Fibroblast of lung (primary cell): ENCODE measurements at regions not wholly inside any gene's neighbourhood (a gene's known extent, or its start where the extent isn't known, plus 50 kb on each side); places are given as distances from the start of the nearest gene placed in this dataset.
"Not testable (repeated sequence)": the region's sequence is repeated elsewhere in the genome, so short reads cannot be mapped to it uniquely, and the experiment has no call there.

ENCODE experiments used
- DNase-seq, 2 donors: peaks; one replicate each; pipeline versions ENCODE4 v3.0.0 to v3.0.0-alpha.2; 2010; ENCODE audit warnings: low read depth in 2 of 2
- H2AFZ ChIP-seq: 2 replicates; pipeline ENCODE4 v1.5.1; 2012; ENCODE audit warnings: low read length, control low read depth, inconsistent platforms
- H3K27ac ChIP-seq: 2 replicates; pipeline ENCODE4 v1.5.1; 2011; ENCODE audit warnings: low read length, control low read depth; ENCODE audit not compliant: insufficient read depth
- H3K27me3 ChIP-seq: 2 replicates; pipeline ENCODE4 v1.5.1; 2011; ENCODE audit warnings: mild to moderate bottlenecking, low read length; ENCODE audit not compliant: control insufficient read depth, insufficient read depth
- H3K36me3 ChIP-seq: 2 replicates; pipeline ENCODE4 v1.5.1; 2011; ENCODE audit warnings: low read length; ENCODE audit not compliant: control insufficient read depth, insufficient read depth
- H3K4me1 ChIP-seq: 2 replicates; pipeline ENCODE4 v1.5.1; 2011; ENCODE audit warnings: low read length; ENCODE audit not compliant: control insufficient read depth, insufficient read depth; ENCODE audit errors: extremely low read depth
- H3K4me2 ChIP-seq: 2 replicates; pipeline ENCODE4 v1.5.1; 2011; ENCODE audit warnings: low read length, control low read depth; ENCODE audit not compliant: insufficient read depth; ENCODE audit errors: extremely low read depth
- H3K4me3 ChIP-seq, 4 experiments: fragments of 200-600 bp in 1 of 4; sonication (generic) in 1 of 4; replicated peaks in 1 of 4; 2 replicates each; pipeline ENCODE4 v1.5.1; 2011 to 2016; ENCODE audit warnings: low read length in 4 of 4, low read depth in 3 of 4, mild to moderate bottlenecking in 3 of 4, control low read depth in 2 of 4, inconsistent platforms in 1 of 4, mixed read lengths in 1 of 4; ENCODE audit not compliant: insufficient read depth in 1 of 4; ENCODE audit errors: control extremely low read depth in 1 of 4
- H3K79me2 ChIP-seq: 2 replicates; pipeline ENCODE4 v1.5.1; 2012; ENCODE audit warnings: mild to moderate bottlenecking, low read length, inconsistent platforms; ENCODE audit not compliant: control insufficient read depth, insufficient read depth
- H3K9ac ChIP-seq: 2 replicates; pipeline ENCODE4 v1.5.1; 2011; ENCODE audit warnings: mild to moderate bottlenecking, low read length, control low read depth; ENCODE audit not compliant: insufficient read depth
- H3K9me3 ChIP-seq: 2 replicates; pipeline ENCODE4 v1.5.1; 2012; ENCODE audit warnings: low read depth, low read length; ENCODE audit not compliant: control insufficient read depth, insufficient read depth
- H4K20me1 ChIP-seq: 2 replicates; pipeline ENCODE4 v1.5.1; 2011; ENCODE audit warnings: low read length; ENCODE audit not compliant: control insufficient read depth, insufficient read depth; ENCODE audit errors: extremely low read depth
- CTCF ChIP-seq, 2 donors: IDR thresholded peaks in 1 of 2; conservative IDR thresholded peaks in 1 of 2; 1 replicate in 1 of 2; 2 replicates in 1 of 2; pipeline ENCODE4 v1.5.1; 2011 to 2012; ENCODE audit warnings: low read length in 2 of 2, control low read depth in 1 of 2, inconsistent platforms in 1 of 2, low read depth in 1 of 2, mild to moderate bottlenecking in 1 of 2
- EZH2 ChIP-seq: IDR thresholded peaks from 2 replicates; pipeline ENCODE4 v1.5.1; 2012; ENCODE audit warnings: low read length, control low read depth, mild to moderate bottlenecking; ENCODE audit errors: missing control alignments

GRCh38 chr3:79954756-79955155 lies 187.0 kb upstream of the ROBO1 start:
- no peak for DNase-seq
- Histone ChIP-seq H3K79me2 (no peaks in the 10 kb centered on the region), H4K20me1 (no peaks in the 10 kb centered on the region), H3K27me3 (no peaks in the 10 kb centered on the region), H3K36me3 (no peaks in the 10 kb centered on the region), H3K4me2 (no peak overlapping the region), H3K4me3 (no peak overlapping the region), H3K9me3 (no peaks in the 10 kb centered on the region), H3K4me1 (no peaks in the 10 kb centered on the region), H2AFZ (no peak overlapping the region), H3K9ac (no peak overlapping the region), H3K27ac (no peak overlapping the region)
- TF ChIP-seq CTCF (conservative IDR thresholded peaks at IDR 0.05 in 1 of 2, IDR thresholded peaks at IDR 0.05 in 1 of 2; ENCODE audit: low read depth in 1 of 2, low read length in 2 of 2): no peak
- no peak for TF ChIP-seq EZH2

DNA sequence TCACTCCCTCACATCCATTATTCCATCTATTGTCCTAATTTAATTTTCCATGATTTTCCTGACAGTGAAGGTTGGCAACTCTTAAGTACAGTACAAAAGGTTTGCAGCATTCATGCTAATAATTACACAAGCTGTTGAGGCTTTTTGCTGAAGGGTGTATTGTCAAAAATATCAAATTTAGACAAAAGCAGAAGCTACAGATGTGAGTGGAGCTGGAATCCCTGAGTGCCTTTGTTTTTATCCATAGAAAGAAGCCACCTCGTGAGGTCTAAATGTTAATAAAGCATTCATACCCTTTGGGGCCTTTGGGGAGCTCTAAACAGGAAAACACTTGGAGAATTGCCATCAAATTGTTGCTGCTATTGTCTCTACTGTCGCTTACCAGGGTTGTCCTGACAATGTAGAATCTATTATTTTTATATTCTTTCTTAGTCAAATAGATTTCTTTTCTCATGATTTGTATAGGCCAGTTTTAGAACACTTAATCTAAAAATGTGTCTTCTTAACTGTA lies 185.8 kb upstream of the ROBO1 start:
- Histone ChIP-seq H3K79me2 (no peaks in the 10 kb centered on the region), H3K4me2 (no peak overlapping the region), H2AFZ (no peak overlapping the region), H3K4me3 (no peak overlapping the region), H3K27me3 (no peaks in the 10 kb centered on the region), H3K9me3 (no peaks in the 10 kb centered on the region), H3K36me3 (no peaks in the 10 kb centered on the region), H3K4me1 (no peaks in the 10 kb centered on the region), H4K20me1 (no peaks in the 10 kb centered on the region), H3K27ac (no peak overlapping the region), H3K9ac (no peak overlapping the region)
- no peak for DNase-seq
- TF ChIP-seq CTCF (conservative IDR thresholded peaks at IDR 0.05 in 1 of 2, IDR thresholded peaks at IDR 0.05 in 1 of 2; ENCODE audit: low read depth in 1 of 2, low read length in 2 of 2) (no peak), EZH2 (no peak)

GRCh38 chr3:79951426-79951825 lies 183.6 kb upstream of the ROBO1 start:
- H3K9me3 ChIP-seq, H3K27ac ChIP-seq, H4K20me1 ChIP-seq, H3K4me2 ChIP-seq, H3K27me3 ChIP-seq, DNase-seq, H2AFZ ChIP-seq, H3K79me2 ChIP-seq, H3K9ac ChIP-seq, H3K36me3 ChIP-seq, H3K4me3 ChIP-seq, H3K4me1 ChIP-seq: not testable (repeated sequence)
